H7 (cell line): ENCODE measurements at regions not wholly inside any gene's neighbourhood (a gene's known extent, or its start where the extent isn't known, plus 50 kb on each side); places are given as distances from the start of the nearest gene placed in this dataset.

ENCODE experiments used
- DNase-seq: peaks from one replicate; pipeline ENCODE4 v3.0.0; 2012
- H3K27me3 ChIP-seq: 2 replicates; pipeline ENCODE4 v1.6.0; 2011; ENCODE audit warnings: mild to moderate bottlenecking, low read length; ENCODE audit not compliant: control insufficient read depth, insufficient read depth
- H3K36me3 ChIP-seq: replicated peaks from 2 replicates; pipeline ENCODE4 v1.5.1; 2011; ENCODE audit warnings: low read length; ENCODE audit not compliant: control insufficient read depth, insufficient read depth
- H3K4me3 ChIP-seq: 2 replicates; pipeline ENCODE4 v1.5.1; 2011; ENCODE audit warnings: low read depth, mild to moderate bottlenecking, control low read depth, low read length, moderate library complexity; ENCODE audit not compliant: insufficient read depth

DNA sequence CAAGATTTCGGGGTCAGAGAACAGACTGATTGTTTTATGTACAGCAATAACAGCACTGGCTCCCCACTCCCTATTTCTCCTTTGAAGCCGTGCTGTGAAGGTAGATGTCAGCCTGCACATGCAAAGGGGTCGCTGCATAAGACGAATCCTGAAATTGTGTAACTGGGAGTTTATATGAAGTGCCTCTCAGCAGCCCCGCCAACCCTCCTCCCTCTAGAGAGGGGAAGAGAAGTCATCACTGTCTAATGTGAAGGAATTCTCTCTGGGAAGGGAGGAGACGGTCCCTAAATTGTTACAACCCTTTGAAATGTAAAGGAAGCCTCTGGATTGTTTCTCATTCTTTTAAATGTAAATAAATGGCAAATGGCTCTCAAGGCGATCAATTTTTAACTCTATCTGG lies 545.3 kb downstream of the PLA2G4A start:
- H3K27me3 ChIP-seq = no peaks in the 10 kb centered on the region
- H3K4me3 ChIP-seq = no peak overlapping the region
- DNase-seq = no peak
- no peaks in the 10 kb centered on the region for H3K36me3 ChIP-seq

DNA sequence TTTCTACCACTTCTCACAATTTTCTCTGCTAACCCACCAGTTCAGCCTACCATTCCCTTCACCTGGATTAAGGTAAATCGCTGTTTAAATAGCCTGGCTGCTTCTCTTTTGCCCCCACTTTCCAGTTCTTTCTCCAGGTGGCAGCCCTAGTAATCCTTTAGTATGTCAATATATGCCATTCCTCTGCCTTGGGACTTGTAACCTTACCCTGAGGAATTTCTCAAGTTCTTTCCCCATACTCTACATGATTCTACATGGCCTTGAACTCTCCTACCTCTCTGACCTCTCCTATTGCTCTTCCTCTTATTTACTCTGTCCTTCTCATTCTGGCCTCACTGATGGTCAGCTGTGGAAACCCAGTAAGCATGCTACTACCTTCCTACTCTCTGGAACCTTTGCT lies 546.0 kb downstream of the PLA2G4A start:
- no peaks in the 10 kb centered on the region for H3K36me3 ChIP-seq
- H3K27me3 ChIP-seq = no peaks in the 10 kb centered on the region
- DNase-seq = no peak
- no peak overlapping the region for H3K4me3 ChIP-seq

DNA sequence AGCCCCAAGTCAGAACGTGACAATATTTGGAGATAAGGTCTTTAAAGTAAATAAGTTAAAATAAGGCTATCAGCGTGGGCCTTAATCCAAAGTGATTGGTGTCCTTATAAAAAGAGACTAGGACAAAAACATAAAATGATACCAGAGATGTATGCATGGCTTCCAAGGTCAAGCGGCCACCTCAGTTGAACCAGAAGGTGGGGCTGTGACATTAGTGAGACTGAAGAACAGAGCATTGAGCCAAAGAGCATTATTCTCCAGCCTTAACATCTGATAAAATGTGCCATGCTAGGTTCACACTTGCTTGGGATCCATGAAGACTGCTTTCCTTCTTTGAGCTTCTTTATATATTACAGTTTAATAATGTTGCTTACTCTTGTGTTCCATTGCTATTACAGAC lies 554.6 kb downstream of the PLA2G4A start:
- no peak for DNase-seq
- H3K4me3 ChIP-seq = no peak overlapping the region
- H3K27me3 ChIP-seq = no peaks in the 10 kb centered on the region
- no peaks in the 10 kb centered on the region for H3K36me3 ChIP-seq

DNA sequence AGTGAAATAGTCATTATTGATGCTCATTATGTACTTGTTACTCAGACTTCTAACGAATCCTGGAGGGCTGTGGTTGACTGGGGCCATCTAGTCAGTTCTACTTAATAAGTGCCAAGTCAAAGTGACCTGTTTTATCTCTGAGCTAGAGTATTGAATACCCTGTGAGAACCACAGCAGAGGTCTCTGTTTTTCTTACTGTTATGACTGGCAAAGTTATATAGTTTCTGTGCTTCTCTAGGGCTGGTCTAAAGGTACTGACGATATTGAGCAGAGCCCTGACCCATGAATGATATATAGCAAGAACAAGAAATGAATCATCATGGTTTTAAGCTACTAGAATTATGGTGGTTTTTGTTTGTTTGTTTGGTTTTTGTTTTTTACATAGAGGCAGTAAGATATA lies 555.8 kb downstream of the PLA2G4A start:
- Histone ChIP-seq H3K36me3 (no peaks in the 10 kb centered on the region), H3K27me3 (no peaks in the 10 kb centered on the region), H3K4me3 (no peak overlapping the region)
- DNase-seq = no peak

DNA sequence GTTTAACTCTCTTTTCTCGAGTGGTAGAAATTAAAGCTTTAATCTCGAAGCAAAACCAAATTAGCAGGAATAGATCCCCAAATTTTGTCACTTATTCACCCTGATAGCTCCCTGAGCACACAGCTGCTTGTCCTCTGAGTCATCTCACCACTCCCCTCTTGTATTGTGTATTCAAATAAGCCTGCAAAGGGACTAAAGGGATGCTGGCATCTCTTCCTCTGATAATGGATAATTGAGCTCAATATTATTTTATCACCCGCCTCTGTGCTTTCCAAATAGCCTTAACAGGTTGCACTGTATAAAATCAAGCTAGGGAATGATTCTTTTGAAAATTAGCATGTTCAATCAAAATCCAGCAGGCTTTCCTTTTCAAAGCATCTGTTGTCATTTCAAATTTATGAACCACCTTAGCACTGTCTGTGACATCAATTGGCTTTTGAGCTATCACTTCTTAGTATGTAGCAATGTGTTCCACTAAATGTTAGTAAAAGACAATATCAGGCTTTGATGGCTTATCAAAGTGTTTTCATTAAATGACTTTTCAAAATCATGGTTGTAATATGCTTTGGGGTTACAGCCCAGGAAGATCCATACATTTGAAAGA lies 561.6 kb downstream of the PLA2G4A start:
- no peak for DNase-seq
- Histone ChIP-seq H3K4me3 (no peak overlapping the region), H3K36me3 (no peaks in the 10 kb centered on the region), H3K27me3 (no peaks in the 10 kb centered on the region)

DNA sequence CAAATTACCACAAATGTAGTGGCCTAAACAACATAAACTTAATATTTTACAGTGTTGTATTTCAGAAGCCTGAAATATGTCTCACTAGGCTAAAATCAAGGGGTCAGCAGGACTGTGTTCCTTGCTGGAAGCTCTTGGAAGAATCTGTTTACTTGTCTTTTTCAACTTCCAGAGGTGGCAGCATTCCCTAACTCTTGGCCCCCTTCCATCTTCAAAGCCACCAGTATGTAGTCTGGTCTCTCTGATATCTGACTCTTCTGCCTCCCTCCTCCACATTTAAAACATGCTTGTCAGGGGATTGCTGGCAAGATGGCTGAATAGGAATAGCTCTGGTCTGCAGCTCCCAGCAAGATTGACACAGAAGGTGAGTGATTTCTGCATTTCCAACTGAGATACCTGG lies 567.5 kb downstream of the PLA2G4A start:
- no peaks in the 10 kb centered on the region for H3K36me3 ChIP-seq
- no peak overlapping the region for H3K4me3 ChIP-seq
- DNase-seq = no peak
- H3K27me3 ChIP-seq = no peaks in the 10 kb centered on the region

DNA sequence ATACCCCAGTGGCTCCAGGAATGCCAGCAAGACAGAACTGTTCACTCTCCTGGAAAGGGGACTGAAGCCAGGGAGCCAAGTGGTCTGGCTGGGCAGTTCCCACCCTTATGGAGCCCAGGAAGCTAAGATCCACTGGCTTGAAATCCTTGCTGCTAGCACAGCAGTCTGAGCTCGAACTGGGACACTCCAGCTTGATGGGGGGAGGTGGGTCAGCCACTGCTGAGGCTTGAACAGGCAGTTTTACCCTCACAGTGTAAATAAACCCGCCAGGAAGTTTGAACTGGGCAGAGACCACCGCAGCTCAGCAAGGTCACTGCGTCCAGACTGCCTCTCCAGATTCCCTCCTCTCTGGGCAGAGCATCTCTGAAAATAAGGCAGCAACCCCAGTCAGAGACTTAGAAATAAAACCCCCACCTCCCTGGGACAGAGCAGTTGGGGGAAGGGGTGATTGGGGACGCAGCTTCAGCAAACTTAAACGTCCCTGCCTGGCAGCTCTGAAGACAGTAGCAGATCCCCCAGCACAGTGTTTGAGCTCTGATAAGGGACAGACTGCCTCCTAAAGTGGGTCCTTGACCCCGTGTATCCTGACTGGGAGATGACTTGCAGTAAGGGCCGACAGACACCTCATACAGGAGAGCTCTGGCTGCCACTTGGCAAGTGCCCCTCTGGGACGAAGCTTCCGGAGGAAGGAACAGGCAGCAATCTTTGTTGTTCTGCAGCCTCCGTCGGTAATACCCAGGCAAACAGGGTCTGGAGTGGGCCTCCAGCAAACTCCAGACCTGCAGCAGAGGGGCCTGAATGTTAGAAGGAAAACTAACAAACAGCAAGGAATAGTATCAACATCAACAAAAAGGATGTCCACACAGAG lies 568.4 kb downstream of the PLA2G4A start:
- Histone ChIP-seq H3K36me3 (no peaks in the 10 kb centered on the region), H3K27me3 (no peaks in the 10 kb centered on the region)
- no peak for DNase-seq

DNA sequence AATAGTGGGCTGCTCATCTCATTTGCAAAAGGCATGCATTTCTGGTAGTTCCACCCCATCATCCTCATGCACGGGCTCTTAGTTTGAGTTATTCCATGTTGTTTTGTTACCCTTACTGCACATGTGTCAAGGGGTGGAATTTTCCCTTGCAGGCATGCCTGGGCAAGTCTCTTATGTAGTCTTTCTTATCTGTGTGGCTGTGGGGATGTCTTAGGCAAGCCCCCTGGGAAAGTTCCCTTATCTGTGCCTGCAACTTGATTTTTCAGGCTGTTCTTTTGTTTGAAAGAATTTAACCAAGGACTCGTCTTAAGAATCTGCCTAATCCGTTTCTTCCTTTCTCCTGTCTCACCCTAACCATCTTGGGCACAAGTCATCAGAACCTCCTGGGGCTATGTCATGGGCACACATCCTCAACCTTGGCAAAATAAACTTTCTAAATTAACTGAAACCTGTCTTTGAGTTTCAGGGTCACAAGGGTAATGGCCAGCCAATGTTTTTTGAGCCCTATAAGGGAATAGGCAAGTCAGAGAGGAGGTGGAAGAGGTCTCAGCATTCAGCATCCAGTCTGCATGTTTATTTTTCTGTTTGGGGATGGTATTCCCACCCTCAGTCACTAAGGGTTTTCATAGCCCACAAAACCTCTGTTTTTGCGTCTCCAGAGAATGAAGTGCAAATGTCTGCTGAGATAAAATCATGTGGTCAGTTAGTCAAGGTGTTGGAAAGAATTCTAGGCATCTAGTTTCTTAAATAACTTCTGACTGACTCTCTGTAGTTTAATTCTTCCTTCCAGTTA lies 579.7 kb downstream of the PLA2G4A start:
- Histone ChIP-seq H3K36me3 (no peaks in the 10 kb centered on the region), H3K27me3 (no peaks in the 10 kb centered on the region), H3K4me3 (no peak overlapping the region)
- DNase-seq = no peak

More for the DNA sequence above, 568.4 kb downstream of the PLA2G4A start:
- H3K4me3 ChIP-seq = no peak overlapping the region

DNA sequence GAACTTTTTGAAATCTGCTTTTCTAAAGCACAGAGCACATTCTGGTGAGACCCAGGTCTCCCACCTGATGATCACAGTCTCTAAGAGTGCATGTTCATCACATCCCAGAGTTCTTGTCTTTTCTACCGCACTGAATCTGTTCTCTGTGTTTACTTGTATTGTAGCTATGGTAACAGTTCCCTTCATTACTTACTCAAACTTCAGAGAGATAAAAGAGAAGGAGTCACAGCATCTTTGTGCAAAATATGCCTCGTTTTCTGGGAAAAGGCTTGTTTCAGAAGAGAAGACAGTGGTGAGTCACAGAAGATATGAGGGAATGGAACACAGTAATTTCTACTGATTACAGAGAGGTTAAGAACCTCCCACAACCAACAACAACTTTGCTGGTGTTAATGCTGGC lies 580.6 kb downstream of the PLA2G4A start:
- H3K27me3 ChIP-seq = no peaks in the 10 kb centered on the region
- DNase-seq = no peak

DNA sequence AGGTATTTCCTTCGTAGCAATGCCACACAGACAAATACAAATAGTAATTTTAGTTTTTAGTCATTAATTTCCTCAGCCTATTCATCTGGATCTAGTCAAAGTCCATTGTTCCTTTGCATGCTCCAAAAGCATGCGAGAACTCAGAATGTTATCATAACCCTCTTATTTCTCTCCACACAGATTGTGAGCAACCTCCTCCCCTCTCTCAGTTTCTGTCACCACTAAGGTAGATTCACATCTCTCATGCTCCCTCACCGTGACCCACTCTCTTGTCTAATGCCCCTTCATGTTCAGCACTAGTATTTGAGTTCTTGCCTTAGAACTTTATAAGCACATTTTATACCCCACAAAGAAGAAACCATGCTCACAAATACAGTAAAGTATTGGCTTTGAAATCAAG lies 582.4 kb downstream of the PLA2G4A start:
- Histone ChIP-seq H3K4me3 (no peak overlapping the region), H3K27me3 (no peaks in the 10 kb centered on the region), H3K36me3 (no peaks in the 10 kb centered on the region)
- DNase-seq = no peak

More for the DNA sequence above, 580.6 kb downstream of the PLA2G4A start:
- Histone ChIP-seq H3K36me3 (no peaks in the 10 kb centered on the region), H3K4me3 (no peak overlapping the region)

DNA sequence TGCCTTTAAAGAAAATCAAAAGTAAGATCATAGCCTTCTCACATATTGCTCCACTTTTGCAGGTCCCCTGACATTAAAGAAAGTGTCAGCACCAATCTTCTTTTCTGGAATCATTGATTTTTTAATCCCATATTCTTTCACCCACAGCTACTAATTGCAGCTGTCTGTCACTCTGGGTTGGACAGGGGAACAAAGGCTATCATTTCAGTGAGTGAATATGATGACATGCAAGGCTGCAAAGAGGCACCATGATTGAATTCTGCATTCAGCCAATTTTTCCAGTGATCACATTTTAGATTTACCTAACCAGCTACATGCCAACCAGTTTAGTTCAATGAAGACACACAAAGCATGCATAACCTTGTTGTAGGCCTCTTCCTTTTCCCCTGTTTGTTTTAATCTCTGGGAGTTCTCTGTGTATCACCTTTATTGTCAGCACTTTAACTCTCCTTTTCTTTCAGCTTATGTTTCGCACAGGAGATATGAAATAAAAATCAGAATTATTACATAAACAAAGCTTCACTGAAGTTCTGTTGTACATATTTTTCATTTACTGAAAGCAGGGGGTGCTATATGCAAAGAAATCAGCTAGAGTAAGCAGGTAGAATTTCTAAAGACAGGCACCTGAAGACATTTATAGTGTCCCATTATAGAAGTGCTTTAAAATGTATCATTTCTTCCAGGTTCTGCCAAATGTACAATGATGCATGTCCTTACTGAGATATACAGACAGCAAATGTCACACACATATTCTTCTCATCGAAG lies 584.8 kb downstream of the PLA2G4A start:
- DNase-seq = no peak

DNA sequence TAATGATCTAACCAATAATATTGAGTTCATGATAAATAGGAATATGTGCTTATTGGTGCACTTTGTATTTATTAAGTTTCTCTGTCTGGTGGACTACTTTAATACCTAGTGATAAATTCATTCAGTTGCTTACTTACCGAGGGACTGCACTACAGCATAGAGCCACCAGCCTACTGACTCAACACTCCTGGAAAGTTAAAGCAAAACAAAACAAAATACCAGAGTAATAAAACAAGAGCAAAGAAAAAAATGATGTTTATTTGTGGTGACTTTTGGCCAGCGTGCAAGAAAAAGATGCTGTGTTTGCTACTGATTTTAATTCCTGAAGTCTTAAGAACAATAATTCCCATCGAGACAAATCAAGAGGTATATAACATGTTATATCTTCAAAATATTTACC lies 586.3 kb downstream of the PLA2G4A start:
- Histone ChIP-seq H3K36me3 (no peaks in the 10 kb centered on the region), H3K4me3 (no peak overlapping the region), H3K27me3 (no peaks in the 10 kb centered on the region)
- no peak for DNase-seq

More for the DNA sequence above, 584.8 kb downstream of the PLA2G4A start:
- Histone ChIP-seq H3K4me3 (no peak overlapping the region), H3K36me3 (no peaks in the 10 kb centered on the region), H3K27me3 (no peaks in the 10 kb centered on the region)

DNA sequence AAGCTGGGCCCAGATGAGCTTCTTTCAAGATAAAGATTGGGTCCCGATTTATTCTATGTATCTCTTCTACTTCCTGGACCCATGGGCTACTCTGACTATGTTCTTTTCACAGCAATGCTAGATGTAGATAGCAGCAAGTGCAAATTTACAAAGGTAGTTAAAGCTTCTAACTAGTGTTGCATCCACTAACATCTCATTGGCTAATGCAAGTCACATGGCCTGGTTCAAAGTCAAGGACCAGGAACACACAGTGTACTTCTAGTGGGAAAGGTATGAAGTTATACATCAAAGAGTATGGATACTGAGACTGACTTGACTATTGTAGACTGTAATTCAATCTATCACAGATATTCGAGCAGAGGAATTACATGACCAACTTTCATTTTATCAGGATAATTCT lies 588.8 kb downstream of the PLA2G4A start:
- no peak overlapping the region for H3K4me3 ChIP-seq
- no peaks in the 10 kb centered on the region for H3K27me3 ChIP-seq
- DNase-seq = no peak
- no peaks in the 10 kb centered on the region for H3K36me3 ChIP-seq

DNA sequence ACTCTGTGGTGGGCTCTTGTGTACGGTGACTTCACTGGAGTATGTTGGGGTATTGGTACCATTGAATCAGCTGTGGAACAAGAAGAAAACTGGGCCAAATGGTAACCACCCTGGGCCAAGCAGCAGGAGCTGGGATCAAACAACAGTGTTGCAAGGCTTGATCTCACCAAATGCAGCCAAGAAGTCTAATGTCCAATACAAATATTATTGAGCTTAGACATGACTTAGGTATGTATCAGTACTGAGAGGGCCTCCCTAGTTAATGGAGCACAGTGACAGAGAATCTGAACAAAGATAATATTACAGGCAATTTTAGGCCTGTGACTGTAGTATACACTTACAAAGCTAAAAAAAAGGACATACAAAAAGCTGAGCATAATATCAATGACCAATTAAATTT lies 604.8 kb downstream of the PLA2G4A start:
- H3K4me3 ChIP-seq = no peak overlapping the region
- no peaks in the 10 kb centered on the region for H3K27me3 ChIP-seq
- no peak for DNase-seq
- no peaks in the 10 kb centered on the region for H3K36me3 ChIP-seq
